Chondrocyte (in vitro differentiated cells): ENCODE measurements at regions not wholly inside any gene's neighbourhood (a gene's known extent, or its start where the extent isn't known, plus 50 kb on each side); places are given as distances from the start of the nearest gene placed in this dataset.

ENCODE experiments used
- DNase-seq: peaks from one replicate; pipeline ENCODE4 v3.0.0; 2021; ENCODE audit warnings: mixed read lengths, low spot score
- H3K27ac Mint-ChIP-seq: one replicate; pipeline ENCODE4 v1.8.0; 2021; ENCODE audit warnings: mild to moderate bottlenecking, moderate library complexity, mixed read lengths; ENCODE audit not compliant: unreplicated experiment
- H3K27me3 Mint-ChIP-seq: 2 replicates; pipeline ENCODE4 v1.8.0; 2021; ENCODE audit warnings: low read depth, mixed read lengths
- H3K36me3 Mint-ChIP-seq: 2 replicates; pipeline ENCODE4 v1.8.0; 2021; ENCODE audit warnings: low read depth, mixed read lengths
- H3K4me1 Mint-ChIP-seq: 2 replicates; pipeline ENCODE4 v1.8.0; 2021; ENCODE audit warnings: low read depth, mild to moderate bottlenecking, mixed read lengths
- H3K4me3 Mint-ChIP-seq: one replicate; pipeline ENCODE4 v1.8.0; 2021; ENCODE audit warnings: mild to moderate bottlenecking, moderate library complexity, mixed read lengths; ENCODE audit not compliant: unreplicated experiment
- H3K9me3 Mint-ChIP-seq: 2 replicates; pipeline ENCODE4 v1.8.0; 2021; ENCODE audit warnings: low read depth, mixed read lengths
- CTCF ChIP-seq: fragments of 200-600 bp; sonication (generic); IDR thresholded peaks from 2 replicates; pipeline ENCODE4 v1.5.0; 2021; ENCODE audit warnings: antibody characterized with exemption, mild to moderate bottlenecking, moderate library complexity

GRCh38 chr1:168422203-168422847 is 121.5 kb downstream of the XCL2 start:
- DNase-seq: no peak
- TF ChIP-seq CTCF: no peak
- Mint-ChIP-seq H3K36me3 (no peaks in the 10 kb centered on the region), H3K4me1 (peaks cover 11% of the 10 kb centered on the region), H3K4me3 (no peak overlapping the region), H3K9me3 (no peaks in the 10 kb centered on the region), H3K27me3 (no peaks in the 10 kb centered on the region), H3K27ac (no peak overlapping the region)

GRCh38 chr1:168421399-168422004 is 122.3 kb downstream of the XCL2 start:
- Mint-ChIP-seq H3K4me3 (no peak overlapping the region), H3K27ac (no peak overlapping the region), H3K36me3 (no peaks in the 10 kb centered on the region), H3K9me3 (no peaks in the 10 kb centered on the region), H3K27me3 (no peaks in the 10 kb centered on the region), H3K4me1 (peaks cover 11% of the 10 kb centered on the region)
- TF ChIP-seq CTCF: no peak
- DNase-seq: no peak

- Mint-ChIP-seq H3K4me1 (peaks cover 11% of the 10 kb centered on the region), H3K36me3 (no peaks in the 10 kb centered on the region), H3K4me3 (no peak overlapping the region), H3K9me3 (no peaks in the 10 kb centered on the region), H3K27ac (peak overlapping the region; percentile 25), H3K27me3 (peaks cover 7% of the 10 kb centered on the region)
- no peak for DNase-seq
- TF ChIP-seq CTCF: no peak
Observed at GRCh38 chr1:168420177-168420576, 123.6 kb downstream of the XCL2 start.

- Mint-ChIP-seq H3K4me1 (peaks cover 11% of the 10 kb centered on the region), H3K4me3 (no peak overlapping the region), H3K27ac (peak overlapping the region; percentile 4), H3K9me3 (no peaks in the 10 kb centered on the region), H3K27me3 (peaks cover 7% of the 10 kb centered on the region), H3K36me3 (no peaks in the 10 kb centered on the region)
- no peak for TF ChIP-seq CTCF
- no peak for DNase-seq
Observed at GRCh38 chr1:168419736-168420135, 124.1 kb downstream of the XCL2 start.

- H3K36me3 Mint-ChIP-seq: no peaks in the 10 kb centered on the region
- TF ChIP-seq CTCF: no peak
- no peak overlapping the region for H3K4me3 Mint-ChIP-seq
- H3K27me3 Mint-ChIP-seq: peaks cover 7% of the 10 kb centered on the region
- no peaks in the 10 kb centered on the region for H3K9me3 Mint-ChIP-seq
- no peak overlapping the region for H3K27ac Mint-ChIP-seq
- peaks cover 11% of the 10 kb centered on the region for H3K4me1 Mint-ChIP-seq
- no peak for DNase-seq
Observed at GRCh38 chr1:168416220-168416619, 127.6 kb downstream of the XCL2 start.
